Astrocyte (in vitro differentiated cells and primary cell): ENCODE measurements at regions not wholly inside any gene's neighbourhood (a gene's known extent, or its start where the extent isn't known, plus 50 kb on each side); places are given as distances from the start of the nearest gene placed in this dataset.

ENCODE experiments used
- DNase-seq: peaks from one replicate; pipeline ENCODE4 v3.0.0-alpha.2; 2010; ENCODE audit warnings: low read depth
- FAIRE-seq: peaks from 2 replicates; lab custom pipeline; 2011; peaks lifted over from hg19 to GRCh38; lab: Jason Lieb, UNC
- H2AFZ ChIP-seq: 2 replicates; pipeline ENCODE4 v1.6.0; 2012; ENCODE audit warnings: low read depth, low read length, inconsistent platforms
- H3K27ac ChIP-seq: 2 replicates; pipeline ENCODE4 v1.5.1; 2011; ENCODE audit warnings: low read depth, low read length, inconsistent platforms
- H3K27me3 ChIP-seq: 2 replicates; pipeline ENCODE4 v1.6.0; 2011; ENCODE audit warnings: low read length, inconsistent platforms; ENCODE audit not compliant: insufficient read depth
- H3K36me3 ChIP-seq: 2 replicates; pipeline ENCODE4 v1.5.1; 2011; ENCODE audit warnings: low read length, inconsistent platforms; ENCODE audit not compliant: insufficient read depth
- H3K4me1 ChIP-seq: 2 replicates; pipeline ENCODE4 v1.5.1; 2011; ENCODE audit warnings: low read length, inconsistent platforms; ENCODE audit not compliant: insufficient read depth
- H3K4me2 ChIP-seq: 2 replicates; pipeline ENCODE4 v1.6.0; 2012; ENCODE audit warnings: low read length, inconsistent platforms
- H3K4me3 ChIP-seq: 2 replicates; pipeline ENCODE4 v1.5.1; 2011; ENCODE audit warnings: low read depth, mild to moderate bottlenecking, low read length, inconsistent platforms; ENCODE audit not compliant: insufficient read depth
- H3K79me2 ChIP-seq: 2 replicates; pipeline ENCODE4 v1.6.0; 2012; ENCODE audit warnings: mild to moderate bottlenecking, low read length, inconsistent platforms; ENCODE audit not compliant: insufficient read depth
- H3K9ac ChIP-seq: 2 replicates; pipeline ENCODE4 v1.6.0; 2012; ENCODE audit warnings: mild to moderate bottlenecking, low read length, inconsistent platforms
- H3K9me3 ChIP-seq: 2 replicates; pipeline ENCODE4 v1.5.1; 2012; ENCODE audit warnings: low read depth, mild to moderate bottlenecking, low read length, inconsistent platforms; ENCODE audit not compliant: insufficient read depth
- H4K20me1 ChIP-seq: 2 replicates; pipeline ENCODE4 v1.6.0; 2012; ENCODE audit warnings: low read length, inconsistent platforms; ENCODE audit not compliant: insufficient read depth
- H3K27ac Mint-ChIP-seq: one replicate; pipeline ENCODE4 v1.8.0; 2021; ENCODE audit warnings: mild to moderate bottlenecking, mixed read lengths; ENCODE audit not compliant: unreplicated experiment
- H3K27me3 Mint-ChIP-seq: one replicate; pipeline ENCODE4 v1.8.0; 2021; ENCODE audit warnings: low read depth, mixed read lengths; ENCODE audit not compliant: unreplicated experiment
- H3K36me3 Mint-ChIP-seq: one replicate; pipeline ENCODE4 v1.8.0; 2021; ENCODE audit warnings: low read depth, mixed read lengths; ENCODE audit not compliant: unreplicated experiment
- H3K4me1 Mint-ChIP-seq: one replicate; pipeline ENCODE4 v1.8.0; 2021; ENCODE audit warnings: low read depth, mixed read lengths; ENCODE audit not compliant: unreplicated experiment
- H3K4me3 Mint-ChIP-seq: one replicate; pipeline ENCODE4 v1.8.0; 2021; ENCODE audit warnings: mild to moderate bottlenecking, moderate library complexity, mixed read lengths; ENCODE audit not compliant: unreplicated experiment
- H3K9me3 Mint-ChIP-seq: one replicate; pipeline ENCODE4 v1.8.0; 2021; ENCODE audit warnings: mild to moderate bottlenecking, mixed read lengths; ENCODE audit not compliant: unreplicated experiment
- EZH2 ChIP-seq: IDR thresholded peaks from 2 replicates; pipeline ENCODE4 v1.6.1; 2012; ENCODE audit warnings: mild to moderate bottlenecking, low read length, inconsistent platforms; ENCODE audit not compliant: insufficient read depth
- TF ChIP-seq, protein P1 (sequence below): IDR thresholded peaks from 2 replicates; pipeline ENCODE4 v1.5.1; 2011; ENCODE audit warnings: low read depth, mild to moderate bottlenecking, inconsistent platforms, low read length, moderate library complexity; ENCODE audit not compliant: insufficient read depth

GRCh38 chr13:88976466-88976865, 1305.3 kb downstream of the SLITRK5 start:
- no peak overlapping the region for H3K4me2 ChIP-seq
- no peaks in the 10 kb centered on the region for H3K36me3 ChIP-seq
- Mint-ChIP-seq H3K27me3 (no peaks in the 10 kb centered on the region), H3K27ac (no peak overlapping the region), H3K4me3 (no peak overlapping the region), H3K36me3 (no peaks in the 10 kb centered on the region), H3K4me1 (peaks cover 6% of the 10 kb centered on the region), H3K9me3 (no peaks in the 10 kb centered on the region)
- H2AFZ ChIP-seq = no peak overlapping the region
- H4K20me1 ChIP-seq = no peaks in the 10 kb centered on the region
- H3K9me3 ChIP-seq = no peaks in the 10 kb centered on the region
- TF ChIP-seq, protein P1, sequence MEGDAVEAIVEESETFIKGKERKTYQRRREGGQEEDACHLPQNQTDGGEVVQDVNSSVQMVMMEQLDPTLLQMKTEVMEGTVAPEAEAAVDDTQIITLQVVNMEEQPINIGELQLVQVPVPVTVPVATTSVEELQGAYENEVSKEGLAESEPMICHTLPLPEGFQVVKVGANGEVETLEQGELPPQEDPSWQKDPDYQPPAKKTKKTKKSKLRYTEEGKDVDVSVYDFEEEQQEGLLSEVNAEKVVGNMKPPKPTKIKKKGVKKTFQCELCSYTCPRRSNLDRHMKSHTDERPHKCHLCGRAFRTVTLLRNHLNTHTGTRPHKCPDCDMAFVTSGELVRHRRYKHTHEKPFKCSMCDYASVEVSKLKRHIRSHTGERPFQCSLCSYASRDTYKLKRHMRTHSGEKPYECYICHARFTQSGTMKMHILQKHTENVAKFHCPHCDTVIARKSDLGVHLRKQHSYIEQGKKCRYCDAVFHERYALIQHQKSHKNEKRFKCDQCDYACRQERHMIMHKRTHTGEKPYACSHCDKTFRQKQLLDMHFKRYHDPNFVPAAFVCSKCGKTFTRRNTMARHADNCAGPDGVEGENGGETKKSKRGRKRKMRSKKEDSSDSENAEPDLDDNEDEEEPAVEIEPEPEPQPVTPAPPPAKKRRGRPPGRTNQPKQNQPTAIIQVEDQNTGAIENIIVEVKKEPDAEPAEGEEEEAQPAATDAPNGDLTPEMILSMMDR = no peak
- TF ChIP-seq EZH2 = no peak
- no peaks in the 10 kb centered on the region for H3K79me2 ChIP-seq
- DNase-seq (no peak), FAIRE-seq (no peak)
- no peak overlapping the region for H3K27ac ChIP-seq
- H3K4me1 ChIP-seq = no peaks in the 10 kb centered on the region
- no peak overlapping the region for H3K4me3 ChIP-seq
- H3K9ac ChIP-seq = no peak overlapping the region
- no peaks in the 10 kb centered on the region for H3K27me3 ChIP-seq

DNA sequence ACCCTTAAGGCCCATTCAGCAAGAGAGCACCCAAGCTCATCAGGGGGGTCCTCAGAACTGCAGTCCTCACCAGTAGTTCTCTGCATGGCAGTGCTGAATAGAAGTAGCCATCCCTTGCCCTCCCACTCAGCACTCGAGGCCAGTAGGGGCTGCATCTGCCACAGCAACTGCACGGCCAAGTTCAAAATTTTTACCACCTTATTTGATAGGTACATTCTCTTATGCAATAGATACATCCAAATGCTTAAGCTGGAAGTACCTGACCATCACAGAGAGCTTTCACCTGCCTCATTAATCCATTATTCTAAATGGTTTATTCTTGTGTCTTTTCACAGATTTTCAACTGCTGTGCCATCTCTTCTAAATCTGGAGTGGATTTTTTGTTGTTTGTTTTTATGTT, 1307.4 kb downstream of the SLITRK5 start:
- Mint-ChIP-seq H3K36me3 (no peaks in the 10 kb centered on the region), H3K27me3 (no peaks in the 10 kb centered on the region), H3K4me1 (peaks cover 6% of the 10 kb centered on the region), H3K4me3 (no peak overlapping the region), H3K27ac (no peak overlapping the region), H3K9me3 (no peaks in the 10 kb centered on the region)
- no peaks in the 10 kb centered on the region for H3K36me3 ChIP-seq
- no peaks in the 10 kb centered on the region for H3K79me2 ChIP-seq
- H3K27me3 ChIP-seq = no peaks in the 10 kb centered on the region
- H3K4me1 ChIP-seq = no peaks in the 10 kb centered on the region
- no peak overlapping the region for H3K9ac ChIP-seq
- no peak overlapping the region for H3K27ac ChIP-seq
- H3K9me3 ChIP-seq = no peaks in the 10 kb centered on the region
- no peaks in the 10 kb centered on the region for H4K20me1 ChIP-seq
- no peak overlapping the region for H3K4me2 ChIP-seq
- H2AFZ ChIP-seq = no peak overlapping the region
- H3K4me3 ChIP-seq = no peak overlapping the region
- DNase-seq = no peak
- FAIRE-seq = no peak
- TF ChIP-seq, protein P1 = no peak
- no peak for TF ChIP-seq EZH2

DNA sequence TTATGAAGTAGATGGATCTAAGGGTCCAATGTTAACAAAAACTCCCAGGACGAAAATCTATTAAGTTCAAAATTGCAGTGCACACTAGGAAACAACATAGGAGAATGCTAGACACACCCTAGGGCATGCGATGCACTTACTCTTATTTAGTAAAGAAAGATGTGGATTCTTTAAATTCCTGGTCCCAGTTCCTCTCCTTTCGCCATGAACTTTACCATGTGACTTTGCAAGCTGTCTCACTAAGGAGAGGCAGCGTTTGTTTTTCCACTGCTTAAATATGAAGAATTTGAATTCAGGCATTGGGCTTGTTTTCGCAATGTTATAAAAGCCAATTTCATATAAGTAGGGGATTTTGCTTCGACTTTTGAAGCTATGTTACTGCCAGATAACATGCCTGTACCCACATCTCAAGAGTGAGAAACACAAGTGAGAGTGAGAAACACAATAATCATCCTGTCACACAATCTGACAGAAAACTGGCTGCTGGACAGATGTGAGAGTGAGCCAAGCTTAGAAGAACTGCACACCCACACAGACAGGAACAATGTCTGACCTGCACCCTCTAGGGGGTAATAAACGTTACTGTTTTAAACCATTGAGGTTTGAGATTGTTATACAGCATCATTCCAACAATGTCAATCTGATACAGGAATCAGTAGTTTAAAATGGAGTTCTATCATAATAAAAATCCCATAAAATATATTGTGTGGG, 1308.4 kb downstream of the SLITRK5 start:
- Histone ChIP-seq H4K20me1 (no peaks in the 10 kb centered on the region), H2AFZ (no peak overlapping the region), H3K4me1 (no peaks in the 10 kb centered on the region), H3K4me3 (no peak overlapping the region), H3K27me3 (no peaks in the 10 kb centered on the region), H3K36me3 (no peaks in the 10 kb centered on the region), H3K79me2 (no peaks in the 10 kb centered on the region), H3K27ac (no peak overlapping the region), H3K4me2 (no peak overlapping the region), H3K9ac (no peak overlapping the region), H3K9me3 (no peaks in the 10 kb centered on the region)
- H3K27ac Mint-ChIP-seq = no peak overlapping the region
- H3K36me3 Mint-ChIP-seq = no peaks in the 10 kb centered on the region
- peak; percentile 0 for DNase-seq
- no peaks in the 10 kb centered on the region for H3K9me3 Mint-ChIP-seq
- H3K27me3 Mint-ChIP-seq = no peaks in the 10 kb centered on the region
- no peak overlapping the region for H3K4me3 Mint-ChIP-seq
- FAIRE-seq = no peak
- TF ChIP-seq EZH2 = no peak
- TF ChIP-seq, protein P1 = no peak
- H3K4me1 Mint-ChIP-seq = peaks cover 6% of the 10 kb centered on the region
